NT2/D1 (cell line): ENCODE measurements at regions not wholly inside any gene's neighbourhood (a gene's known extent, or its start where the extent isn't known, plus 50 kb on each side); places are given as distances from the start of the nearest gene placed in this dataset.
A peak's percentile ranks its signal among the peaks of the same experiment; 100 is the strongest.

Source experiments
- DNase-seq: peaks from one replicate; pipeline ENCODE4 v3.0.0-alpha.2; 2011; ENCODE audit warnings: low read depth, low spot score
- H3K27me3 ChIP-seq: 2 replicates; pipeline ENCODE4 v1.6.0; 2011; ENCODE audit warnings: mild to moderate bottlenecking; ENCODE audit not compliant: insufficient read length, insufficient read depth
- H3K36me3 ChIP-seq: 2 replicates; pipeline ENCODE4 v1.6.1; 2011; ENCODE audit warnings: mild to moderate bottlenecking, low read length, mixed read lengths; ENCODE audit not compliant: insufficient read depth, insufficient read length
- H3K4me1 ChIP-seq: 2 replicates; pipeline ENCODE4 v1.5.1; 2011; ENCODE audit not compliant: insufficient read depth, insufficient read length
- H3K4me3 ChIP-seq: 2 replicates; pipeline ENCODE4 v1.5.1; 2011; ENCODE audit warnings: low read depth; ENCODE audit not compliant: insufficient read length
- H3K9ac ChIP-seq: 2 replicates; pipeline ENCODE4 v1.6.0; 2011; ENCODE audit warnings: low read depth; ENCODE audit not compliant: insufficient read length
- H3K9me3 ChIP-seq: 2 replicates; pipeline ENCODE4 v1.5.1; 2011; ENCODE audit warnings: mild to moderate bottlenecking, low read length; ENCODE audit not compliant: insufficient read depth
- SUZ12 ChIP-seq: IDR thresholded peaks from 2 replicates; pipeline ENCODE4 v1.6.1; 2011; ENCODE audit not compliant: insufficient read length, insufficient read depth; ENCODE audit errors: extremely low read depth
- YY1 ChIP-seq: IDR thresholded peaks from 2 replicates; pipeline ENCODE4 v1.6.1; 2011; ENCODE audit not compliant: insufficient read length, insufficient read depth
- ZNF274 ChIP-seq: IDR thresholded peaks from 2 replicates; pipeline ENCODE4 v1.6.1; 2011; ENCODE audit warnings: mild to moderate bottlenecking, low read depth, low read length

- peaks cover 4% of the 10 kb centered on the region for H3K27me3 ChIP-seq
- H3K36me3 ChIP-seq = no peaks in the 10 kb centered on the region
- H3K4me3 ChIP-seq = no peak overlapping the region
- peaks cover 30% of the 10 kb centered on the region for H3K4me1 ChIP-seq
- peaks cover 6% of the 10 kb centered on the region; the same call in 1 of the 2 replicates for H3K9me3 ChIP-seq
- TF ChIP-seq ZNF274 = no peak
- no peak for DNase-seq
- no peak overlapping the region for H3K9ac ChIP-seq
Measured at GRCh38 chr1:47571952-47572351, 134.1 kb downstream of the FOXD2 start.

- no peaks in the 10 kb centered on the region for H3K36me3 ChIP-seq
- H3K9me3 ChIP-seq = peaks cover 6% of the 10 kb centered on the region; the same call in 1 of the 2 replicates
- H3K4me3 ChIP-seq = no peak overlapping the region
- H3K4me1 ChIP-seq = peaks cover 34% of the 10 kb centered on the region
- peaks cover 4% of the 10 kb centered on the region for H3K27me3 ChIP-seq
- peak overlapping the region; percentile 21 for H3K9ac ChIP-seq
- no peak for TF ChIP-seq SUZ12
- no peak for TF ChIP-seq ZNF274
- TF ChIP-seq YY1 = no peak
- DNase-seq = peak; percentile 76
Measured at GRCh38 chr1:47572731-47573430, 135.0 kb downstream of the FOXD2 start.

GRCh38 chr1:47574451-47575165, 136.8 kb downstream of the FOXD2 start:
- peaks cover 6% of the 10 kb centered on the region; the same call in 1 of the 2 replicates for H3K9me3 ChIP-seq
- H3K4me3 ChIP-seq = no peak overlapping the region
- no peaks in the 10 kb centered on the region for H3K36me3 ChIP-seq
- no peak overlapping the region for H3K9ac ChIP-seq
- peaks cover 4% of the 10 kb centered on the region for H3K27me3 ChIP-seq
- TF ChIP-seq YY1 (no peak), ZNF274 (no peak), SUZ12 (no peak)
- no peak for DNase-seq
- H3K4me1 ChIP-seq = peaks cover 40% of the 10 kb centered on the region

GRCh38 chr1:47575855-47576757, 138.3 kb downstream of the FOXD2 start:
- DNase-seq = peak; percentile 70
- Histone ChIP-seq H3K36me3 (no peaks in the 10 kb centered on the region), H3K27me3 (peaks cover 1% of the 10 kb centered on the region), H3K4me1 (peaks cover 40% of the 10 kb centered on the region), H3K9ac (no peak overlapping the region), H3K4me3 (no peak overlapping the region), H3K9me3 (peaks cover under 1% of the 10 kb centered on the region; the same call in 1 of the 2 replicates)
- TF ChIP-seq ZNF274 (no peak), YY1 (no peak), SUZ12 (no peak)

- H3K36me3 ChIP-seq = no peaks in the 10 kb centered on the region
- TF ChIP-seq ZNF274 (no peak), YY1 (no peak), SUZ12 (no peak)
- no peaks in the 10 kb centered on the region for H3K9me3 ChIP-seq
- no peak overlapping the region for H3K9ac ChIP-seq
- no peaks in the 10 kb centered on the region for H3K27me3 ChIP-seq
- H3K4me3 ChIP-seq = no peak overlapping the region
- peaks cover 40% of the 10 kb centered on the region for H3K4me1 ChIP-seq
- DNase-seq = no peak
Measured at GRCh38 chr1:47576758-47577115, 138.9 kb downstream of the FOXD2 start.

GRCh38 chr1:47577303-47578025, 139.6 kb downstream of the FOXD2 start:
- H3K27me3 ChIP-seq = no peaks in the 10 kb centered on the region
- no peak for DNase-seq
- H3K4me1 ChIP-seq = peaks cover 36% of the 10 kb centered on the region
- H3K9me3 ChIP-seq = no peaks in the 10 kb centered on the region
- no peaks in the 10 kb centered on the region for H3K36me3 ChIP-seq
- H3K9ac ChIP-seq = no peak overlapping the region
- TF ChIP-seq ZNF274 = no peak
- no peak for TF ChIP-seq YY1
- TF ChIP-seq SUZ12 = no peak
- no peak overlapping the region for H3K4me3 ChIP-seq
